Activated CD4-positive, alpha-beta T cell treated with anti-CD3 and anti-CD28 coated beads, Interleukin-2, amount 50 U/mL, for 4 hours (primary cell): ENCODE measurements at regions not wholly inside any gene's neighbourhood (a gene's known extent, or its start where the extent isn't known, plus 50 kb on each side); places are given as distances from the start of the nearest gene placed in this dataset.
"Not testable (repeated sequence)": the region's sequence is repeated elsewhere in the genome, so short reads cannot be mapped to it uniquely, and the experiment has no call there.

Source experiments
- DNase-seq, 2 experiments: peaks; one replicate each; pipeline ENCODE4 v3.0.0-alpha.2; 2020

- not testable (repeated sequence) for DNase-seq
Observed at GRCh38 chrX:10469-11458, 270.4 kb upstream of the PLCXD1 start.

GRCh38 chrX:13821-14443, 267.2 kb upstream of the PLCXD1 start:
- not testable (repeated sequence) for DNase-seq

- DNase-seq, result not testable (repeated sequence)
Observed at GRCh38 chrX:14452-14851, 266.7 kb upstream of the PLCXD1 start.

GRCh38 chrX:18768-19454, 262.3 kb upstream of the PLCXD1 start:
- DNase-seq, result peak; percentile 46 to 49

- DNase-seq, result not testable (repeated sequence)
Observed at GRCh38 chrX:19455-19827, 261.7 kb upstream of the PLCXD1 start.

- DNase-seq, result peak in 1 of 2 experiments; percentile 1
Observed at GRCh38 chrX:19912-20571, 261.1 kb upstream of the PLCXD1 start.

- DNase-seq, result not testable (repeated sequence)
Observed at GRCh38 chrX:24139-24538, 257.0 kb upstream of the PLCXD1 start.
